ENCODE measurements at regions not wholly inside any gene's neighbourhood (a gene's known extent, or its start where the extent isn't known, plus 50 kb on each side); places are given as distances from the start of the nearest gene placed in this dataset.

DNA sequence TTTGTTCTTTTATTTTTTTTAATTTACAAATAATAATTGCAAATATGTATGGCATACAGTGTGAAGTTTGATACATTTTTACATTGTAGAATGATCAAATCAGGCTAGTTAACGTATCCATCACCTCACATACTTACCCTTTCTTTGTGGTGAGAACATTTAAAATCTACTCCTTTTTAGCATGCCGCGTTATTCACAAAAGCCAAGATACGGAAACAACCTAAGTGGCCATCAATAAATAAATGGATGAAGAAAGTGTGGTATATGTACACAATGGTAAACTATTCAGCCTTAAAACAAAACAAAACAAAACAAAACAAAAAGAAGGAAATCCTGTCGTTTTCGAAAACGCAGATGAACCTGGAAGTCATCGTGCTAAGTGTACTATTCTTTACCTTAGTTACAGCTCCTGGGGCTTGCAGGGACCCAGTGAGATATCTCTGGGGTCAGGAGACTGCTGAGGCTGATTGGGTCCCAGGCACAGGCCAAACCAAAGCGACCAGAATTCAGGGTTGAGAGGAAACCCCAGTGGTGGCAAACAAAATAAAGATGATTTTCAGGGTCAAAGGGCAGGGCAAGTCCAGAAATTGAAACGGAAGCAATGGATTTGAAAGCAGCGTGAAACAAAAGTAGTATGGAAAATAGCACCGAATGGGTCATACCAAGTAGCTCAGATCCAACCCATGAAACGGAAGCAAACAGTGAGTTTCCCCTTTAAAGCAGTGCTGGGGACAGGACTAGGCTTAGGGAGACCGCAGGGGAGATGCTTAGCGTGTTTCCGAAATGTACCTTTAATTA, 188.2 kb downstream of the PLPP3 start:
- DNase-seq, result no peak

DNA sequence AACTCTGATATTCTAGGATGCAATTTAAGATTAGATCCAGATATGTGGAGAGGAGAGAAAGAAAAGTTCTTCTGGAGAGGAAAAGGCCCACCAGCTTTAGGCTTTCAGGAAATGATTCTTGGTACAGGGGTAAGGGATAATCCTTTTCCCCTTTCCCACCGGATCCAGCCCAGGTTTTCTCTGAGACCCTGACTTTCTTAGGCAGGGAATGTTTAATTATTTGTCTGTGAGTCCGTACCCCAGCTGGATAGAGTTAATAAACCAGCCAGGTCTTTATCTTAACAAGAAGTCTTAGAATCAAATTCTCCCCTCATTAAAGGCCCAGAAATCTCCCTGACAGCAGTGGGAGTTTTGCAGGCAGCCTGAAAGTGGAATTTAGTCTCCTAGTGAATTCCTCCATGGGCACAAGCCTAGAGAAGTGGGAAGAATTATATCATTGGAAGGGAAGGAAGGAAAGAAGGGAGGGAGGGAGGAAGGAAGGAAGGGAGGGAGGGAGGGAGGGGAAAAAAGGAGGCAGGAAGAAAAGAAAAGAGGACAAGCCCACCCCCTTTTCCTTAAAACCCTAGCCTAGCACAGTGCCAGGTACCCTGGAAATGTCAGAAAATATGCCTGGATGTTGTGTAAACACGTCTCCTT, 189.0 kb downstream of the PLPP3 start:
- no peak for DNase-seq

DNA sequence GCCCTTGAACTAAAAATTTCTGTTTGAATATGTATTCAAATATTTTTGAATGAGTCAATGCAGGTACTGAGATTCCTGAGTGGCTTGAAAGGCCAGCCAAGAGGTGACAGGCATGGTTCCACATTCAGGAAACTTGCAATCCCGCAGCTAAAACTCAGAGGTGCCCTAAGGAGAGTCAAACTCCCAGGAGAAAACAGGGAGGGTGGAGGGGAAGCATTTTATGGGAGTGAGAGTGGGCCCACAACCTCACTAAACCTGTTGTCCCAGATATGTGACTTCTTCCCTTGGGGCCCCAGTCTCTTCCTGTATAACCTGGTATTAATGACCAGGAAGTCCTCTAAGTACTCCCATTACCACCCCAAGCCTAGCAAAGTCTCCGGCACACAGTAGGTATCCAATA, 189.6 kb downstream of the PLPP3 start:
- DNase-seq, result no peak

DNA sequence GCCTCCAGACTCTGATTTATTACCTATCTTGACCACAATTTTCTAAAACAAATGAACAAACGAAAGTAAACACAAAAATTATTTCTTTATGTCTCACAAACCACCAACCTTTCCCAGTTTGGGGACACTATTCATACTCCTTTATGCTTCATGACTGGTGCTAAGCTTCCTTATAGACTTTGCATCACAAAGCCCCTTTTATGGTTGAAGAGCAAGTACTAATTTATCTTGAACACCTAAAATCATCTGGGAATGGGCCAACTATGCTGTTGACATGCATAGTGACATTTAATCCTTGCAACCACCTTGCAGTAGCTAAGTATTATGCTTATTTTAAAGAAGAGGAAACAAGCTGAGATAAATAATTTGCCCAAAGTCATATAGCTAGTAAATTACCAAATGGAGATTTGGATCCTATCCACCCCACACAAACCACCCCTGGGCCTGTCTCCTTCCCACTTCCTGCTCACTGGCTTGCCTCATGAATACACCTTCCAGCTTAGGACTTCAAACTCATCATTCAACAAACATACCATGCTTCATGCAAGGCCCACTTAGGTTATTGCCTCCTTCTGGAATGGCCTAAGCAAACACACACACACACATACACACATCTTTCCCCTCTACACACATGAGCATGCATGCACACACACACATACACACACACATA, 192.2 kb downstream of the PLPP3 start:
- DNase-seq, result no peak

DNA sequence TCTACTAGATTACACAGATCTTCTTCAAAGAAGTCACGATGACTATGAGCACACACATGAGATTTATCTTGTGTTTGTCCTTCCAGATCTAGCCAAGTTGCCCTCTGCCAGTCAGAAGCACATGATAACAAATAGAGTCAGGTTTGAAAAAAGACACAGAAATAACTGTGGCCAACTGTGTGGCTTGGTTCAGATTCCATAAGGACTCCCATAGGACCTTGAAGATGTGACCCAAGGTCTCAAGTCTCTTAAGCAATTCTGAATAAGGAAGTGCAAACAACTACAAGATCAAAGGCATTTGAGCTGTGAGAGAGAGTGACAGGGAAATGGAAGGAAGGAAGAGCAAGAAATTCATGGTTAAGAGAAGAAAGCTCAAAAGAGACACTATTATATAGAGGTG, 194.0 kb downstream of the PLPP3 start:
- no peak for DNase-seq

DNA sequence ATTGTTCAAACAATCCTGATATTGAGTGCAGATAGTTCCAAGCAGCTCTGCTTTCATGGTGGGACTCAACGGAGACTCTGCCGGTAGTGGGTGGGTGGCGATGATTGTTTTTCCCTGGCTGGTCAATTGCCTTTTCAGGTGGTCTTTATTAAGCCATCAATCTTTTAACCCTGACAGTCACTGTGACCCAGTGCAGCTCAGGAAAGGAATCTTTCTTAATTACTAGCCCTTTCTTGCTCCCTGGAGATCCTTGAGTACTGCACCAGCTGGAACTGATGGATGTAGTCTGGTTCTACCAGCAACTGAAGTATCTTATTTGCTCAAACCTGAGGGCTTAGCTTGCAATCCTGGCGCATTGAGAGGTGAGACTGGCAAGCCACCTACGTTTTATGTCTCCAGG, 196.4 kb downstream of the PLPP3 start:
- DNase-seq, result no peak

DNA sequence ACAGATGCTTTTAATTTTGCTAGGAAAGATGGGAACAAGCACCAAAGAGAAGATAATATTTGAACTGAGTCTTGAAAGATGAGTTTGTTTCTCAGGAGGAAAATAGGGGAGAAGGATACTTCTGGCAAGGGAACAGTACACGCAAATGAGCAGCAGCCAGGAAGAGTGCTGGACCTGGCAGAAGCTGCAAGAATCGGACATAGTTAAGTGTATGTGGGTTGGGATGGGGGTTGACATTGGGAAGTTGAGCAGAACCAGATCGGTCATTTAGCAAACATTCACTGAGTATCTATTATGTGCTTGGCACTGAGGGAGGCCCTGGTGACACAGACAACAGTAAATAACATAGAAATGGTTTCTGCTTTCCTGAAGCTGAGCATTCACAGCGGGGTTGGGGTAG, 198.8 kb downstream of the PLPP3 start:
- DNase-seq, result no peak

DNA sequence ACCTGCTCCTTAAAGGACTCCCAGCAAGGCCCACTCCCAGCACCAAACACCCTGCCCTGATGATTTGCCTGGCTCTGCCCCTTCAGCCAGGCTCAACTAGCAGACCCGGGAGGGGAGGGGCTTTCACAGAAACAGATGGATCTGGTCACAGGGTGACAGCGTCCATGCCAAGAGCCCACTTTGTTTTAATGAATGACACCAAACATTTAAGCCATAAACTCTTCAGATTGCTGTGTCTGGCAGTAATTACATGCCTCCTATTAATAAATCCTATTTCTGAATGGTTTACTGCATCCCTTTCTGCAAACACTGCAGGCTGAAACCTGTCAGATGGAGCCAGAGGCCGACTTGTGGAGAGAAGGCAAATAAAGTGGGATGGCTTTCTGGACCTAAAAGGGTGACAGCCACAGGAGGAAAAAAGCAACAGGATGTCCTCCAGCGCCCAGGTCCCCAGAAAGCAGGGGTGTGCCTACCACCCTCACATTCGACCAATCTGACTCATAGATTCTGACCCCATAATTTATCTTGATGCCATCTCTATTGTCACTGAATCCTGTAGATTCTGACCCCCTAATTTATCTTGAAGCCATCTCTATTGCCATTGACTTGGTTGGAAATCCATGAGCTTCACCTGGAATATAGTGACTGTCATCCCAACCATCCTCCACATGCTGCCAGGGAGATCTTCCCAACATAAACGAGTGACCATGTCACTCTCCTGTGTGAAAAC, 200.9 kb downstream of the PLPP3 start:
- no peak for DNase-seq

DNA sequence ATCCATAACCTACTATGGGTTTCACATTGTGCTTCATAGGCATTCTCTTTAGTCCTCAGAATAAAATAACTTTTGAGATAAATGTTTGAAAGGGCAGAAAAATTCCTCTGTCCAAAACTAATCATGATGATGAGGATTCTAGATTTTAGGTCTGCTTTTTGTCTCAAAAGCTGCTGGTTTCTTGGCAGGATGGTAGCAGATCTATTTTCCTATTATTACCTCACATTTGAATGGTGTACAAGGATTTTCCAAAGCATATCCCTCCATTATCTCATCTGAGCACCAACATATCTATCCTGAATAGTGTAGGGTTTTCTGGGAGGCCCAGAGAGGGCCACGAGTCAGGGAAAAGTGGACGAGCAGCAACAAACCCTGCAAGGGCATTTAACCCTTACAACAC, 201.9 kb downstream of the PLPP3 start:
- no peak for DNase-seq

DNA sequence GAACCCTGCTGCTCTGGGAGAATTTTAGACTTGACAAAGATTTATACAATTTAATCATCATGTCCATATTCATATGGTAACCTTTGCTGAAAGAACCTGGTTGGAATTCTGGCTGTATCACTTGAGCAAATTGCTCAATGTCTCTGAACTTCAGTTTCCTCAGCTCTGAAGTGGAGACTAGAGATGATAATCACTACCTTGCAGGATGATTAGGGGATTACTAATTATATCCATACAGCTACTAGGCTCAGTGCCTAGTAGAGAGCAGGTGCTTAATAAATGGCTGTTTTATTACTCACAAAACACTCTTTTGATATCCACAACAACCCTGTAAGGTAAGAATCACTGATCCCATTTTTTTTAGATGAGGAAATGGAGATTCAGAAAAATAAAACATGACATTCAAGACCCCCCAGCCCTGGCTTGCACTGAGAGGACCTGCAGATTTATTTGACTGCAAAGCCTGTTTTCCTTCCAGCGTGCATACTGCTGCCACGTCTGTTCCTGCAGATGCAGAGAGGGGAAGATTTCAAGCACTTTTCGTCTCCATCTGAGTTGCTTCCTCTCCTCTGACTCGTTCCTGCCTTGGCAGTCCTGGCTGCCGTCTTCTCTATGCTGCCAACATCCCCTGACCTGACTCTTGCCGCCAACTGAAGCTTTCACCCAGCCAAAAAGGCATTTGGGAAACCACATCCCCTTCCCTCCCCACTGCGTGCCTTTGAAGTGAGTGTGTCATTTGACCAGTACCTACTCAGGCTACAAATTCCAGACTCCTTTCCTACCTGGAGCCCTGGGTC, 203.0 kb downstream of the PLPP3 start:
- DNase-seq, result no peak

DNA sequence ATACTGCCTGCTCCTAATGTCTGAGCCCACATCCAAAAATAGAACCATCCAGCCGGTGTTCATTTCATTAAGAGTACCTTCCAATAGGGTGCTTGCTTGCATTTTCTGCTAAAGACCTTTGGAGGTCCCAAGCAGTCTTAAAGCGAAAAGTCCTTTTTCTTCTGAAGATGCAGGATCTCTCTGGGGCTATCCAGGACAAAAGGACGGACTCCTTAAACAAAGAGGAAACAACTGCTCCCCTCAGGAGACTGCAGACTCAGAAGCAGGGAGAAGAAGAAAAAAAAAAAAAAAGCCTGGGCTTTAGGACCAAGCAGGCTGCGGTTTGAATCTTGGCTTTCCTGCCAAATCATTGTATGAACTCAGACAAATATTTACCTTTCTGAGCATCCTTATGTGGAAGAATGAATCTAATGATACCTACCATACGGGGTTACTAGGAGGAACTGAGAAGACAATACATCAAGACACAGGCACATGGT, 204.0 kb downstream of the PLPP3 start:
- DNase-seq, result no peak

DNA sequence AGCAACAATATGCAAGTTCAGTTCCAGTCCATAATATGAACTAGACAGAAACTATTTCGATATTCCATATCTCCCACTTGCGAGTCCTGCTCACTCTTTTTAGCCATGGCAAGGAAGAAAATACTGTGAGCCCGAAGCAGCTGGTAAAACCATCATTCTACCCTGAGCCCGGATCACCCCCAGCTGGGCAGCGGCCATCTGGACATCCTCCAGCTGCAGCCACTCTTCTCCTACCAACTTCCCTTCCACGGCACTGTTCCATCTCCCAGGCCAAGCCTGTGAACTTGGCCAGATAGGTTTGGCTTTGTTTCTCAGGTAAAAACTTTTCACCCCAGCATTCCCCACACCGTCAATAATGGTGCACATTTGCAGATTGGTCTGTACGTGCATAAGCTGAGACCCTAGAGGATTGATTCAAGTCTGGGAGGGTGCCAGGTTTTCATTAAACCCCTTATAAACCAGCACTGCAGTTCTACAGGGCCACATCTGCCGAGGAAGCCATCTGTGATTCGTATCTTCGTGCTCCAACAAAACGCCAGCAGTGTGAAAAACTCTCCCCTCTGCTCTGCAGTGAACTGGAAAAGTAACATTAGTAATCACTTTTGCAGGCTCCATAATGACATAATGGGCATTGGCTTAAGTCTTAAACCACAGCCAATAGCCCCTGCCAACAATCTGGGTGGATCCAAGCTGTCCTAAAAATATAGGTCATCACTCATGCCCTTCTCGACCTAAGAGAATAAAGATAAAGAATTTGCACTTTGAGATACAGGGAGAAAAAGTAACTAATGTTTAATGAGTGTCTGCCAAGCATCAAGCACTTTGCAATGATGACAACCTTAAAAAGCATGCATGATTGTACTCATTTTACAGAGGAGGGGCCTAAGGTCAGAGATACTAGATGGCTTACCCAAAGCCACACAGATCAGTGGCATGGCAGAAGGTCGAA, 205.1 kb downstream of the PLPP3 start:
- no peak for DNase-seq

DNA sequence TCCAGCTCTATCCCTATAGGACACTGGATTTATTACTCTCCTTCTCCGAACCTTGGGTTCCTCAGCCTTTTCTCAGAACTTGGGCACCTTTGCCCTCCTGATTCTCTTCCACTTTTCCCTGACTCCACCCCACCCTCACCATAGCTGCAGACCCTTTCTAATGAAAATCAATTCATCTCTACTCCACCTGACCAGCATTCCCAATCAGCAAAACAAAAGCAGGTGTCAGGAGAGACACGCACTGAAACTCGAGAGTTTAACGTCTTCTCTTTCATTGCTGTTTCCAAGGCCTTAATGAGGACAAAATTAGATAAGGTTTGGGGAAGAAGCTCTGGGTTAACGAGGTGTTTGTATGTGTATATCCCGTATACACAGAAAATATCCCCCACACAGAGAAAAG, 208.8 kb downstream of the PLPP3 start:
- DNase-seq, result no peak

DNA sequence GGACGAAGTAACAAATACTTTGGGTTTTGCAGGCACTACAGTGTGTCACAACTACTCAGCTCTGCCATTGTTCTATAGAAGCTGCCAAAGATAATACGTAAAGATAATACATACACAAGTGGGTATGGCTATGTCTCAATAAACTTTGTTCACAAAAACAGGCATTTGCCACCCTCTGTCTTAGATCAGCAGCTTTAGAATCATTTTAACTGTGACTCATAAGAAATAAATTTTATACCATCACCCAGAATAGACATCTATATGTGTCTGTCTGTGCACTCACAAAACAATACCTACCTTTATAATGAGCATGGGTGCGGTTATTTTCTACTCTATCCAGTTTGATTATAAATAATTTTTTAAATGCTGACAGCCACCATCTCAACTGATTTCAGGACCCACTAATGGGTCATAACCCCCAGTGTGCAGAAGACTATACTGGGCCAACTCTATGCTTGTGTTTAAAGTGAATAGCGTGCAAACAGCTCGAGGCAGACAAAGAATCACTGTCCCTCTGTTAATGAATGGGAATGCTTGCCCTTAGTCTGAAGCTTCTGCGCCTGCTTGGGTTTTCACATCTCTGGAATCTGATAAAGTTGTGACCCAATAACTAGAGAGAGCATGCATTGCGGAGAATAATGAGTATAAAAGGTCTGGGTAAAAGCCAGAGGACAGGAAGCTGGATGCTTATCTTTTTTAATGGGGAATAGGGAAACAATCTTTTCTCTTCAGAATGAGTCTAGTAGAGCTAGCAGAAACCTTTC, 216.2 kb downstream of the PLPP3 start:
- DNase-seq, result no peak

DNA sequence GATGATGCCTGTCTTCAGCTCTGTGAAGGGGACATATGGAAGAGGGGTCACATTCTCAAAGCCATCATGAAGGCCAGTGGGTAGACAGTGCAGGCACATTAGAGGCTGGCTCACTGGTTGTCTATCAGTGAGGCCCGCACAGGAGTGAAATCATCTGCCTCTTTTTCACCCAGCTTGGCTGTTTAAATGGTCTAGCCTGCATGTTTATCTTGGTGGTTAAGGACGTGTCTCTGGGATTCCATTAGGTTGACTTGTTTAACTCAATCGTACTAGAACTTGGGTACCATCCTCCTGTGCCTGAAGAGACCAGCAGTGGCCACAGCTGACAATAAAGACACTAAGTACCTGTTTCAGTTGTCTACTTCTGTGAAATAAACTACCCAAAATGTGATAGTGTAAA, 219.3 kb downstream of the PLPP3 start:
- no peak for DNase-seq

DNA sequence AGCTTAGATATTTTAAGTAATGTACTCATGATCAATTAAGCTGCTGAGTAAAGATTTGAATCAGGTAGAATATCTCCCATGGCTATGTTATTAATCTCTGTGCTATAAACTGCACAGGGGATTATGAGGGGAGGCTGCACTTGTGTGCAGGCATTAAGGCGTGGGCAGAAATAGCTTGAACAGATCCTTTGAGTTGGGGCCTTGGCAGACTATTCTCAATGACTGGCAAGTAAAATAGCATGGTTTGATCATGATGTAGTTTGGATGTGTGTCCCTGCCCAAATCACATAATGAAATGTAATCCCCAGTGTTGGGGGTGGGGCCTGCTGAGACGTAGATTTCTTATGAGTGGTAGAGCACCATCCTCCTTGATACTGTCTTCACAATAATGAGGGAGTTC, 220.3 kb downstream of the PLPP3 start:
- no peak for DNase-seq

DNA sequence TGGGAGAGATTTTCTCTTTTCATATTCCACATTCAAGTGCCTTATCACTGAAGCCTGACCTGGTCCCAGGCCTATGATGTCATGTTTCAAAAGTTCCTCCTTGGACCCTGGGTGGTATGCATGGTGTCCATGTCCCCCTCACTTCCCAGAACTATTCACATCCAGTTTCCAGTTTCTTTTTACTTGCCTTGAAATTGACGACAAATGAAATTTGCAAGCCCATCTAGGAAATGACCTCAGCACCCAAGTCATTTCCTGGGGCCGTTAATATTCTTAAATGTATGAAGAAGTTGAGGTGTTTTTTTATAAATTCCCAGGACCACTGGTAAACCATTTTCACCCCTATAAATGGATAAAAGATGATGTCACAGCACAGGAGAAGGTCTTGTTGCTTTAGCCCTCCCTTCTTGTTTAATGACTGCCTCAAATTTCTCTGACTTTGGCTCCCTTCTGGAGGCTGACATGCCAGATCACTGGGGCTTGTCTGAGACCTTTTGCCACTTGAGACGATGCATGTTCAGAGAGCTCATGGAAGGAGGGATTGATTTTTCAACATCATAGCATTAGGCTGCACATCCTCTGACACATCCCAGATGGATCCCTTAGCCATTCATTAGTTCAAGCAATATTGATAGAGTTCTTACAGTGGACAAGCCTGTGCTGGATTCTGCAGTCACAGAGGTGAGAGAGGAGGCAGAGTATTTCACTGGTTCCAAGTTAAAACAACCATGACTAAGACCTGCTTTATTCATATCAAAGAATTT, 221.3 kb downstream of the PLPP3 start:
- DNase-seq, result no peak

DNA sequence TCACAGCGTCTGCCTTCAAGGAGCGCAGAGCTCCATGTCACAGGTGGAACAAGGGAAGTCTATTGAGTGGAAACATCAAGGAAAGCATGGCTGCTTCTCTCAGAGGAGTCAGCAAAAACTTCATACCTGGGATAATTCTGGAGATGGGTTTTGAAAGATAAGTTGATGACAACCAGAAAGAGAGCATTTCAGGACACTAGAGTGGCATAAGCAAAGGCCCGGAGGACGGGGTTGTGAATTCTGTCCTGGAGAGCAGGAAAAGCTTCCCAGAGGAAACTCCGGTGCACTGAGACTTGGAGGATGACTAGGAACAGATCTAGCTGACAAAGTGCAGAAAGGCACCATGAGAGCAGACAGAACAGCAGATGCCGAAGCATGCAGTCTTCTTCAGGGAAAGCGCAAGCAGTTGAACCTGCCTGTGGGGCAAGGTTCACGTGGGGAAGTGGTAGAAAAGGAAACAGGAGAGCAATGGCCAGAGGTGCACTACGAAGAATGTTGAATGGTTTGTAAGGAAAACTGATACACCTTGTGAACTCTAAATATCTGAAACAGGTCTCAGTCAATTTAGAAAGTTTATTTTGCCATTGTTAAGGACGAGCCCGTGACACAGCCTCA, 222.9 kb downstream of the PLPP3 start:
- no peak for DNase-seq

DNA sequence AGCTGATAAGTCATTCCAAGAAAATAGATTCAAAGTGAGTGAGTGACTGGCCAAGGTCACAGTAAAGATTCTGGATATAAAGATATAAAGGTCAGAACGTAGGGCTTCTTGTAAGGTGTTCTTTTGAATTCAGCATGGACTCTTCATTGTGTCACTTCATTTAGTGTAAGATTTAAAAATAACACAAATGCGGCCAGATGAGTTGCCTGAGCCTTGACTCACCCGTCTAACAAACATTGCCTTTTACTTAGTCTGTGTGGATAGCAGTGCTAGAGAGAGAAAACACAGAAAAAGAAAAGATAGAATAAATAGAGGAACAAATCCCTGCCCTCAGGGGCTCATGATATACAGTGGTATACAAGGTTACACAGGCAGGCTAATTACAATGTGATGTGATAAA, 223.4 kb downstream of the PLPP3 start:
- no peak for DNase-seq

Measured in SHP77 treated with DMSO at 0.1 percent for 48 hours (cell line).